ENCODE measurements at regions not wholly inside any gene's neighbourhood (a gene's known extent, or its start where the extent isn't known, plus 50 kb on each side); places are given as distances from the start of the nearest gene placed in this dataset.

DNA sequence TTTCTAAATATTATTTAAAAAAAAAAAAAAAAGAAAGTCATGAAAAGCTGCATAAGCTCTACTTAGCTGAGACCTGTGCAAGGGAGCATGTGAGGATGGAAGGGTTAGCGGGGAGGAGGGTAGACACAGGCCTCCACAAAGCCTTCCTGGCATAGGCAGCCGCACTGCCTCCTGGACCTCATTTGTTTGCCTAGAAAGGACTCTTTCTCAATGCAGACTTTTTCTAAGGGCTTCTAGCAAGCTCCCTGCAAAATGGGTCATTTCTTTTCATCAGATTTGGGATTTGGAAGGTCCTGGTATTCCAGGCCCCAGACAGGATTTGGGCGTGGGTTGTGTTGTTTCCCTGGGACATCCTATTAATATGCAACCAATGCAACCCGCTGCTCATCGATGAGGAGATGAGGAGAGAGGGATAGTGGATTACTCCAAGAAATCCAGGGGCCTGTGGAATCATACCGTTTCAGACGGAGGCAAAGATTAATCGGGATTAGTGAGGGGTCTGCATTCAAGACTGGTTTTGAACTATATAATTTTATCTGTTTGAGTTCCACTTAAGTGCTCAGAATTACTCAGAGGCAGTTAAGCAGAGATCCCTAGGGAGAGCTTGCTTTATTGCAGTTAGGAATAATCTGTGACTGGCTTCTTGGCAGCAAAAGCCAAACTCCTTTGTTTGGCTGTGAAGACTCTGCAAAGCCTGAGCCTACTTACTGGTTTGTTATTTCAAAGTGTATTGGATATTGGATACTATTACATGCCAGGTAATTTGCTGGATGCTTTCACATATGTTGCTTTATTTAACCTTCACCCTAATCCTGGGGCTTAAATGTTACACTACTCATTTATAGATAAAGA, 106.9 kb upstream of the NAV2 start:
- H3K79me2 ChIP-seq (replicated peaks; ENCODE audit: insufficient read depth): no peaks in the 10 kb centered on the region
- no peaks in the 10 kb centered on the region for H3K36me3 ChIP-seq (ENCODE audit: insufficient read depth)
- H3K27me3 Mint-ChIP-seq (ENCODE audit: insufficient read depth, low read depth, poor library complexity): peaks cover 7% of the 10 kb centered on the region
- no peaks in the 10 kb centered on the region; the same call in 1 of the 2 replicates for H3K4me1 ChIP-seq (ENCODE audit: insufficient read depth)
- no peaks in the 10 kb centered on the region for H4K20me1 ChIP-seq (replicated peaks; ENCODE audit: insufficient read depth)
- no peaks in the 10 kb centered on the region for H3K9me2 ChIP-seq (ENCODE audit: insufficient read depth)
- H3K27me3 ChIP-seq (ENCODE audit: insufficient read depth): no peaks in the 10 kb centered on the region
- no peak overlapping the region for H3K4me3 Mint-ChIP-seq
- H2AFZ ChIP-seq: no peak overlapping the region
- DNase-seq (ENCODE audit: low spot score) (no peak), ATAC-seq (no peak)
- no peaks in the 10 kb centered on the region for H3F3A ChIP-seq (replicated peaks; ENCODE audit: low read depth)
- no peak overlapping the region for H3K27ac ChIP-seq (ENCODE audit: low read depth)
- no peak overlapping the region for H3K4me3 ChIP-seq
- no peak overlapping the region for H3K4me2 ChIP-seq
- TF ChIP-seq EZH2phosphoT487 (IDR thresholded peaks at IDR 0.05; ENCODE audit: unreplicated experiment) (no peak), ZNF331 (CRISPR knock-in tag; IDR thresholded peaks at IDR 0.05; ENCODE audit: low read depth) (no peak), ZNF114 (CRISPR knock-in tag; IDR thresholded peaks at IDR 0.05) (no peak), NANOG (IDR thresholded peaks at IDR 0.05; ENCODE audit: borderline replicate concordance) (no peak), POLR2AphosphoS5 (IDR thresholded peaks at IDR 0.05; ENCODE audit: low read depth) (no peak), JUNB (IDR thresholded peaks at IDR 0.05; ENCODE audit: unreplicated experiment) (no peak), EZH2 (IDR thresholded peaks at IDR 0.05; ENCODE audit: low read depth, unreplicated experiment) (no peak), STAT1 (IDR thresholded peaks at IDR 0.05; ENCODE audit: unreplicated experiment) (no peak), CREB1 (CRISPR knock-in tag; IDR thresholded peaks at IDR 0.05; ENCODE audit: low read depth) (no peak)
- TF ChIP-seq, protein P1, sequence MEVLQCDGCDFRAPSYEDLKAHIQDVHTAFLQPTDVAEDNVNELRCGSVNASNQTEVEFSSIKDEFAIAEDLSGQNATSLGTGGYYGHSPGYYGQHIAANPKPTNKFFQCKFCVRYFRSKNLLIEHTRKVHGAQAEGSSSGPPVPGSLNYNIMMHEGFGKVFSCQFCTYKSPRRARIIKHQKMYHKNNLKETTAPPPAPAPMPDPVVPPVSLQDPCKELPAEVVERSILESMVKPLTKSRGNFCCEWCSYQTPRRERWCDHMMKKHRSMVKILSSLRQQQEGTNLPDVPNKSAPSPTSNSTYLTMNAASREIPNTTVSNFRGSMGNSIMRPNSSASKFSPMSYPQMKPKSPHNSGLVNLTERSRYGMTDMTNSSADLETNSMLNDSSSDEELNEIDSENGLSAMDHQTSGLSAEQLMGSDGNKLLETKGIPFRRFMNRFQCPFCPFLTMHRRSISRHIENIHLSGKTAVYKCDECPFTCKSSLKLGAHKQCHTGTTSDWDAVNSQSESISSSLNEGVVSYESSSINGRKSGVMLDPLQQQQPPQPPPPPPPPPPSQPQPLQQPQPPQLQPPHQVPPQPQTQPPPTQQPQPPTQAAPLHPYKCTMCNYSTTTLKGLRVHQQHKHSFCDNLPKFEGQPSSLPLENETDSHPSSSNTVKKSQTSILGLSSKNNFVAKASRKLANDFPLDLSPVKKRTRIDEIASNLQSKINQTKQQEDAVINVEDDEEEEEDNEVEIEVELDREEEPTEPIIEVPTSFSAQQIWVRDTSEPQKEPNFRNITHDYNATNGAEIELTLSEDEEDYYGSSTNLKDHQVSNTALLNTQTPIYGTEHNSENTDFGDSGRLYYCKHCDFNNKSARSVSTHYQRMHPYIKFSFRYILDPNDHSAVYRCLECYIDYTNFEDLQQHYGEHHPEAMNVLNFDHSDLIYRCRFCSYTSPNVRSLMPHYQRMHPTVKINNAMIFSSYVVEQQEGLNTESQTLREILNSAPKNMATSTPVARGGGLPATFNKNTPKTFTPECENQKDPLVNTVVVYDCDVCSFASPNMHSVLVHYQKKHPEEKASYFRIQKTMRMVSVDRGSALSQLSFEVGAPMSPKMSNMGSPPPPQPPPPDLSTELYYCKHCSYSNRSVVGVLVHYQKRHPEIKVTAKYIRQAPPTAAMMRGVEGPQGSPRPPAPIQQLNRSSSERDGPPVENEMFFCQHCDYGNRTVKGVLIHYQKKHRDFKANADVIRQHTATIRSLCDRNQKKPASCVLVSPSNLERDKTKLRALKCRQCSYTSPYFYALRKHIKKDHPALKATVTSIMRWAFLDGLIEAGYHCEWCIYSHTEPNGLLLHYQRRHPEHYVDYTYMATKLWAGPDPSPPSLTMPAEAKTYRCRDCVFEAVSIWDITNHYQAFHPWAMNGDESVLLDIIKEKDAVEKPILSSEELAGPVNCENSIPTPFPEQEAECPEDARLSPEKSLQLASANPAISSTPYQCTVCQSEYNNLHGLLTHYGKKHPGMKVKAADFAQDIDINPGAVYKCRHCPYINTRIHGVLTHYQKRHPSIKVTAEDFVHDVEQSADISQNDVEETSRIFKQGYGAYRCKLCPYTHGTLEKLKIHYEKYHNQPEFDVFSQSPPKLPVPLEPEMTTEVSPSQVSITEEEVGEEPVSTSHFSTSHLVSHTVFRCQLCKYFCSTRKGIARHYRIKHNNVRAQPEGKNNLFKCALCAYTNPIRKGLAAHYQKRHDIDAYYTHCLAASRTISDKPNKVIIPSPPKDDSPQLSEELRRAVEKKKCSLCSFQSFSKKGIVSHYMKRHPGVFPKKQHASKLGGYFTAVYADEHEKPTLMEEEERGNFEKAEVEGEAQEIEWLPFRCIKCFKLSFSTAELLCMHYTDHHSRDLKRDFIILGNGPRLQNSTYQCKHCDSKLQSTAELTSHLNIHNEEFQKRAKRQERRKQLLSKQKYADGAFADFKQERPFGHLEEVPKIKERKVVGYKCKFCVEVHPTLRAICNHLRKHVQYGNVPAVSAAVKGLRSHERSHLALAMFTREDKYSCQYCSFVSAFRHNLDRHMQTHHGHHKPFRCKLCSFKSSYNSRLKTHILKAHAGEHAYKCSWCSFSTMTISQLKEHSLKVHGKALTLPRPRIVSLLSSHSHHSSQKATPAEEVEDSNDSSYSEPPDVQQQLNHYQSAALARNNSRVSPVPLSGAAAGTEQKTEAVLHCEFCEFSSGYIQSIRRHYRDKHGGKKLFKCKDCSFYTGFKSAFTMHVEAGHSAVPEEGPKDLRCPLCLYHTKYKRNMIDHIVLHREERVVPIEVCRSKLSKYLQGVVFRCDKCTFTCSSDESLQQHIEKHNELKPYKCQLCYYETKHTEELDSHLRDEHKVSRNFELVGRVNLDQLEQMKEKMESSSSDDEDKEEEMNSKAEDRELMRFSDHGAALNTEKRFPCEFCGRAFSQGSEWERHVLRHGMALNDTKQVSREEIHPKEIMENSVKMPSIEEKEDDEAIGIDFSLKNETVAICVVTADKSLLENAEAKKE (CRISPR knock-in tag; IDR thresholded peaks at IDR 0.05): no peak
- TF ChIP-seq, protein P2, sequence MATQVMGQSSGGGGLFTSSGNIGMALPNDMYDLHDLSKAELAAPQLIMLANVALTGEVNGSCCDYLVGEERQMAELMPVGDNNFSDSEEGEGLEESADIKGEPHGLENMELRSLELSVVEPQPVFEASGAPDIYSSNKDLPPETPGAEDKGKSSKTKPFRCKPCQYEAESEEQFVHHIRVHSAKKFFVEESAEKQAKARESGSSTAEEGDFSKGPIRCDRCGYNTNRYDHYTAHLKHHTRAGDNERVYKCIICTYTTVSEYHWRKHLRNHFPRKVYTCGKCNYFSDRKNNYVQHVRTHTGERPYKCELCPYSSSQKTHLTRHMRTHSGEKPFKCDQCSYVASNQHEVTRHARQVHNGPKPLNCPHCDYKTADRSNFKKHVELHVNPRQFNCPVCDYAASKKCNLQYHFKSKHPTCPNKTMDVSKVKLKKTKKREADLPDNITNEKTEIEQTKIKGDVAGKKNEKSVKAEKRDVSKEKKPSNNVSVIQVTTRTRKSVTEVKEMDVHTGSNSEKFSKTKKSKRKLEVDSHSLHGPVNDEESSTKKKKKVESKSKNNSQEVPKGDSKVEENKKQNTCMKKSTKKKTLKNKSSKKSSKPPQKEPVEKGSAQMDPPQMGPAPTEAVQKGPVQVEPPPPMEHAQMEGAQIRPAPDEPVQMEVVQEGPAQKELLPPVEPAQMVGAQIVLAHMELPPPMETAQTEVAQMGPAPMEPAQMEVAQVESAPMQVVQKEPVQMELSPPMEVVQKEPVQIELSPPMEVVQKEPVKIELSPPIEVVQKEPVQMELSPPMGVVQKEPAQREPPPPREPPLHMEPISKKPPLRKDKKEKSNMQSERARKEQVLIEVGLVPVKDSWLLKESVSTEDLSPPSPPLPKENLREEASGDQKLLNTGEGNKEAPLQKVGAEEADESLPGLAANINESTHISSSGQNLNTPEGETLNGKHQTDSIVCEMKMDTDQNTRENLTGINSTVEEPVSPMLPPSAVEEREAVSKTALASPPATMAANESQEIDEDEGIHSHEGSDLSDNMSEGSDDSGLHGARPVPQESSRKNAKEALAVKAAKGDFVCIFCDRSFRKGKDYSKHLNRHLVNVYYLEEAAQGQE (IDR thresholded peaks at IDR 0.05; ENCODE audit: unreplicated experiment): no peak
- TF ChIP-seq, protein P3, sequence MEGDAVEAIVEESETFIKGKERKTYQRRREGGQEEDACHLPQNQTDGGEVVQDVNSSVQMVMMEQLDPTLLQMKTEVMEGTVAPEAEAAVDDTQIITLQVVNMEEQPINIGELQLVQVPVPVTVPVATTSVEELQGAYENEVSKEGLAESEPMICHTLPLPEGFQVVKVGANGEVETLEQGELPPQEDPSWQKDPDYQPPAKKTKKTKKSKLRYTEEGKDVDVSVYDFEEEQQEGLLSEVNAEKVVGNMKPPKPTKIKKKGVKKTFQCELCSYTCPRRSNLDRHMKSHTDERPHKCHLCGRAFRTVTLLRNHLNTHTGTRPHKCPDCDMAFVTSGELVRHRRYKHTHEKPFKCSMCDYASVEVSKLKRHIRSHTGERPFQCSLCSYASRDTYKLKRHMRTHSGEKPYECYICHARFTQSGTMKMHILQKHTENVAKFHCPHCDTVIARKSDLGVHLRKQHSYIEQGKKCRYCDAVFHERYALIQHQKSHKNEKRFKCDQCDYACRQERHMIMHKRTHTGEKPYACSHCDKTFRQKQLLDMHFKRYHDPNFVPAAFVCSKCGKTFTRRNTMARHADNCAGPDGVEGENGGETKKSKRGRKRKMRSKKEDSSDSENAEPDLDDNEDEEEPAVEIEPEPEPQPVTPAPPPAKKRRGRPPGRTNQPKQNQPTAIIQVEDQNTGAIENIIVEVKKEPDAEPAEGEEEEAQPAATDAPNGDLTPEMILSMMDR (conservative IDR thresholded peaks at IDR 0.05; ENCODE audit: low read depth in 2 of 2): no peak
- TF ChIP-seq, protein P4, sequence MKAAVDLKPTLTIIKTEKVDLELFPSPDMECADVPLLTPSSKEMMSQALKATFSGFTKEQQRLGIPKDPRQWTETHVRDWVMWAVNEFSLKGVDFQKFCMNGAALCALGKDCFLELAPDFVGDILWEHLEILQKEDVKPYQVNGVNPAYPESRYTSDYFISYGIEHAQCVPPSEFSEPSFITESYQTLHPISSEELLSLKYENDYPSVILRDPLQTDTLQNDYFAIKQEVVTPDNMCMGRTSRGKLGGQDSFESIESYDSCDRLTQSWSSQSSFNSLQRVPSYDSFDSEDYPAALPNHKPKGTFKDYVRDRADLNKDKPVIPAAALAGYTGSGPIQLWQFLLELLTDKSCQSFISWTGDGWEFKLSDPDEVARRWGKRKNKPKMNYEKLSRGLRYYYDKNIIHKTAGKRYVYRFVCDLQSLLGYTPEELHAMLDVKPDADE (IDR thresholded peaks at IDR 0.05): no peak
- peaks cover 5% of the 10 kb centered on the region for H3K4me1 Mint-ChIP-seq
- no peak overlapping the region for H3K27ac Mint-ChIP-seq
- H3K36me3 Mint-ChIP-seq (ENCODE audit: low read depth): no peaks in the 10 kb centered on the region
- peaks cover 22% of the 10 kb centered on the region for H3K9me3 Mint-ChIP-seq
